ENCODE measurements at regions not wholly inside any gene's neighbourhood (a gene's known extent, or its start where the extent isn't known, plus 50 kb on each side); places are given as distances from the start of the nearest gene placed in this dataset.

GRCh38 chr1:29856340-29857114 lies 620.2 kb downstream of the PTPRU start:
- H3K9ac ChIP-seq (ENCODE audit: low read length) = no peak overlapping the region
- Mint-ChIP-seq H3K27me3 (ENCODE audit: low read depth, unreplicated experiment) (peaks cover 3% of the 10 kb centered on the region), H3K27ac (ENCODE audit: unreplicated experiment) (no peak overlapping the region), H3K4me3 (ENCODE audit: unreplicated experiment) (no peak overlapping the region), H3K9me3 (ENCODE audit: unreplicated experiment) (peaks cover 9% of the 10 kb centered on the region), H3K4me1 (ENCODE audit: low read depth, unreplicated experiment) (peaks cover 8% of the 10 kb centered on the region), H3K36me3 (ENCODE audit: low read depth, unreplicated experiment) (no peaks in the 10 kb centered on the region)
- H2AFZ ChIP-seq (ENCODE audit: low read depth, low read length) = no peak overlapping the region
- no peak for FAIRE-seq
- TF ChIP-seq EZH2 (IDR thresholded peaks at IDR 0.05; ENCODE audit: insufficient read depth, low read length) = no peak
- TF ChIP-seq, protein P1, sequence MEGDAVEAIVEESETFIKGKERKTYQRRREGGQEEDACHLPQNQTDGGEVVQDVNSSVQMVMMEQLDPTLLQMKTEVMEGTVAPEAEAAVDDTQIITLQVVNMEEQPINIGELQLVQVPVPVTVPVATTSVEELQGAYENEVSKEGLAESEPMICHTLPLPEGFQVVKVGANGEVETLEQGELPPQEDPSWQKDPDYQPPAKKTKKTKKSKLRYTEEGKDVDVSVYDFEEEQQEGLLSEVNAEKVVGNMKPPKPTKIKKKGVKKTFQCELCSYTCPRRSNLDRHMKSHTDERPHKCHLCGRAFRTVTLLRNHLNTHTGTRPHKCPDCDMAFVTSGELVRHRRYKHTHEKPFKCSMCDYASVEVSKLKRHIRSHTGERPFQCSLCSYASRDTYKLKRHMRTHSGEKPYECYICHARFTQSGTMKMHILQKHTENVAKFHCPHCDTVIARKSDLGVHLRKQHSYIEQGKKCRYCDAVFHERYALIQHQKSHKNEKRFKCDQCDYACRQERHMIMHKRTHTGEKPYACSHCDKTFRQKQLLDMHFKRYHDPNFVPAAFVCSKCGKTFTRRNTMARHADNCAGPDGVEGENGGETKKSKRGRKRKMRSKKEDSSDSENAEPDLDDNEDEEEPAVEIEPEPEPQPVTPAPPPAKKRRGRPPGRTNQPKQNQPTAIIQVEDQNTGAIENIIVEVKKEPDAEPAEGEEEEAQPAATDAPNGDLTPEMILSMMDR (IDR thresholded peaks at IDR 0.05; ENCODE audit: insufficient read depth, low read depth, low read length) = no peak
- no peaks in the 10 kb centered on the region for H3K79me2 ChIP-seq (ENCODE audit: insufficient read depth, low read length)
- no peak overlapping the region for H3K27ac ChIP-seq (ENCODE audit: low read depth, low read length)
- no peak overlapping the region for H3K4me3 ChIP-seq (ENCODE audit: insufficient read depth, low read depth, low read length)
- no peak overlapping the region for H3K4me2 ChIP-seq (ENCODE audit: low read length)
- H3K9me3 ChIP-seq (ENCODE audit: insufficient read depth, low read depth, low read length) = peaks cover 8% of the 10 kb centered on the region
- no peak for DNase-seq (ENCODE audit: low read depth)
- no peaks in the 10 kb centered on the region for H3K36me3 ChIP-seq (ENCODE audit: insufficient read depth, low read length)
- H3K4me1 ChIP-seq (ENCODE audit: insufficient read depth, low read length) = no peaks in the 10 kb centered on the region
- H3K27me3 ChIP-seq (ENCODE audit: insufficient read depth, low read length) = peaks cover 2% of the 10 kb centered on the region
- no peaks in the 10 kb centered on the region for H4K20me1 ChIP-seq (ENCODE audit: insufficient read depth, low read length)

DNA sequence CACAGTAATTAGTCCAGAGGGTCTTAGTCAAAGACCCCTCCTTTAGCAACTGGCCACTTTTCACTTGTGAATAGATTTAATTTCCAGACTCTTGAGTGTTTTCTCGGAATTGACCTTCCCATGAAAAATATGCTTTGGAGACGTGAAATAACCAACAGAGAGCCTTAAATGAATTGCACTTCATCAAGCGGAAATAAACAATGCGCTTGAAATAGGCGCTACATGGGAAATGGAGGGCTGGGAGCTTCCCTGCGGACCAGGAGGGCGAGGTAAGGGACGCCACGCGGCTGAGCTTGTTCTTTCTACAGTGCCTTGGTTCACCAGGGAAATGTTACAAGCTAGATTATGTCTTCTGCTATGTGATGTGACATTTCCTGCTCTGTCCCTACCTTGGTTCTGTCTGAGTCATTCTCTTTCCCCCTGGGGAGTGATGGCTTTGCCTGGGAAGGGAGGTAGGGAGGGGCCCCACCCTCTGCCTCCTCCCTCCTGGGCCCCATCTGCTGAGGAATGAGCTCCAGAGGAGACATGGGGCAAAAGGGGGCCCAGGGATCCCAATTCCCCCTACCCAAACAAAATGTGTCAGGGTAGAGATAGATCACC lies 619.3 kb downstream of the PTPRU start:
- Mint-ChIP-seq H3K36me3 (ENCODE audit: low read depth, unreplicated experiment) (no peaks in the 10 kb centered on the region), H3K27me3 (ENCODE audit: low read depth, unreplicated experiment) (peaks cover 7% of the 10 kb centered on the region), H3K27ac (ENCODE audit: unreplicated experiment) (no peak overlapping the region), H3K9me3 (ENCODE audit: unreplicated experiment) (peaks cover 2% of the 10 kb centered on the region), H3K4me1 (ENCODE audit: low read depth, unreplicated experiment) (peaks cover 8% of the 10 kb centered on the region), H3K4me3 (ENCODE audit: unreplicated experiment) (no peak overlapping the region)
- no peak overlapping the region for H3K9ac ChIP-seq (ENCODE audit: low read length)
- no peaks in the 10 kb centered on the region for H3K36me3 ChIP-seq (ENCODE audit: insufficient read depth, low read length)
- no peaks in the 10 kb centered on the region for H3K9me3 ChIP-seq (ENCODE audit: insufficient read depth, low read depth, low read length)
- H2AFZ ChIP-seq (ENCODE audit: low read depth, low read length) = no peak overlapping the region
- no peaks in the 10 kb centered on the region for H4K20me1 ChIP-seq (ENCODE audit: insufficient read depth, low read length)
- peaks cover 2% of the 10 kb centered on the region for H3K27me3 ChIP-seq (ENCODE audit: insufficient read depth, low read length)
- no peak overlapping the region for H3K4me3 ChIP-seq (ENCODE audit: insufficient read depth, low read depth, low read length)
- no peak overlapping the region for H3K27ac ChIP-seq (ENCODE audit: low read depth, low read length)
- H3K79me2 ChIP-seq (ENCODE audit: insufficient read depth, low read length) = no peaks in the 10 kb centered on the region
- no peaks in the 10 kb centered on the region for H3K4me1 ChIP-seq (ENCODE audit: insufficient read depth, low read length)
- FAIRE-seq (no peak), DNase-seq (ENCODE audit: low read depth) (no peak)
- no peak for TF ChIP-seq EZH2 (IDR thresholded peaks at IDR 0.05; ENCODE audit: insufficient read depth, low read length)
- TF ChIP-seq, protein P1 (IDR thresholded peaks at IDR 0.05; ENCODE audit: insufficient read depth, low read depth, low read length) = no peak
- H3K4me2 ChIP-seq (ENCODE audit: low read length) = no peak overlapping the region
